HS-27A (cell line): ENCODE measurements at regions not wholly inside any gene's neighbourhood (a gene's known extent, or its start where the extent isn't known, plus 50 kb on each side); places are given as distances from the start of the nearest gene placed in this dataset.
A peak's percentile ranks its signal among the peaks of the same experiment; 100 is the strongest.
"Not testable (repeated sequence)": the region's sequence is repeated elsewhere in the genome, so short reads cannot be mapped to it uniquely, and the experiment has no call there.

ENCODE experiments used
- DNase-seq: peaks from one replicate; pipeline ENCODE4 v3.0.0-alpha.2; 2012; ENCODE audit warnings: low read depth, missing footprints

DNA sequence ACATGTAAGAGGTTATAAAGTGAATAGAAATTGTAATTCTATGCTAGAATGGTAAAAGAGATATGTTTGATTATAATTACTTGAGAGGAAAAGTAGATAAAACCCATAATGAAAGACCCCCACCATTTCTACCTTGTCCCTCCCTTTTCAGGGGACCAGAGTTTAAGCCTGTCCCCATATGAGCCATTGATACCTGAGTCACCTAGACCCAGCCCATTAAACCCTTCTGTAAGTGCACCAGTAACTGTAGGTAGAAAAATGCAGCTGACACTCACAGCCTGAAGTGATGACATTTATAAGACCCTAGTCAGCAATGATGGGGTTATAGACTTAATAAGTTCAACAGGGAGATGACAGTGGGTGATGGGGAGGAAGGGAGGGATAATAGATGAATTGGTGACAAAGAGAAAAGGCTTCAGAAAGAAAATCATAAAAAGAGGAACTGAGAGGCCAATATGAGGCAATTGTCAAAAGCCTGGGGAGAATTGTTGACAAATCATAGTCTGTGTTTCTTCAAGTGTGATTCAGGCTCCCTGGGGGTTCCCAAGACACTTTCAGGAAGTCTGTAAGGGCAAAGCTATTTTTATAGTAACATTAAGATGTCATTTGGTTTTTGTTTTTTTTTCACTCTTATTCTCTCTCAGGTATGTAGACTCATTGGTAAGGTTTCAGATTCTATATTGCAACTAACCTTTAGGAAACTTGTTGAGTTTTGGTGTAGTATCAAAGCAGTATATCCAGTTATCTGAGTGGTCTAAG is 544.2 kb downstream of the SATB2 start:
- DNase-seq: no peak

DNA sequence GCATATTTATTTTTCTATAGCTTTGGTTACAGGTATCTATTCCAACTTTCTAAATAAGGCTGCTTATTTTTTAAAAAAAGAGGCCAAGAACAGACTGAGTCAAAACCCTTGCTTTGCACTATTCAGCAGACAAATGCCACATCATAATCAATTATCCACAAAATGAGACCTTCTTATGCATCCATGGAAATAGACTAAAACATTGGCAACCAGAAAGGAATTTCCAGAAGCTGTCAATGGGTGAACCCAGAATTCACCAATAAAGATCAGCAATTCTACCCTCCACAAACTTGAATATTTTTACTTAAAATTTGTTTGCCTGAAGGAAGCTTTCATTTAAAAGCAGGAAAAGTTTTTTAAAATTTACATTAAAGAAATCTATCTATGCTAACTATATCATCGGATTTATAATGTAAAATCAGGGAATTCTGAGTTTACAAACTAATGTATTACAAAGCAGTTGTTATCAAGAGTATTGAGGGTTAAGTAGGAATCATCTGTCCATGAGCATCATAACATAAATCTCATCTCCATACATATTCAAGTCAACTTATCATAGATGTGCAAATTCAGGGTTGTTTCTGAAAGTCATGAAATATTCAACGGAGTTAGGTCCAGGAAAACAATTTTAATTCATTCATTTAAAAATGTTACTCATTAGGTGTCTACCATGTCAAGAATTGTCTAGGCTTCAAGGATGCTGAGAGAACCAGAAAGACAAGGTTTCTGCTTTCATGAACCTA is 548.0 kb downstream of the SATB2 start:
- DNase-seq: no peak

DNA sequence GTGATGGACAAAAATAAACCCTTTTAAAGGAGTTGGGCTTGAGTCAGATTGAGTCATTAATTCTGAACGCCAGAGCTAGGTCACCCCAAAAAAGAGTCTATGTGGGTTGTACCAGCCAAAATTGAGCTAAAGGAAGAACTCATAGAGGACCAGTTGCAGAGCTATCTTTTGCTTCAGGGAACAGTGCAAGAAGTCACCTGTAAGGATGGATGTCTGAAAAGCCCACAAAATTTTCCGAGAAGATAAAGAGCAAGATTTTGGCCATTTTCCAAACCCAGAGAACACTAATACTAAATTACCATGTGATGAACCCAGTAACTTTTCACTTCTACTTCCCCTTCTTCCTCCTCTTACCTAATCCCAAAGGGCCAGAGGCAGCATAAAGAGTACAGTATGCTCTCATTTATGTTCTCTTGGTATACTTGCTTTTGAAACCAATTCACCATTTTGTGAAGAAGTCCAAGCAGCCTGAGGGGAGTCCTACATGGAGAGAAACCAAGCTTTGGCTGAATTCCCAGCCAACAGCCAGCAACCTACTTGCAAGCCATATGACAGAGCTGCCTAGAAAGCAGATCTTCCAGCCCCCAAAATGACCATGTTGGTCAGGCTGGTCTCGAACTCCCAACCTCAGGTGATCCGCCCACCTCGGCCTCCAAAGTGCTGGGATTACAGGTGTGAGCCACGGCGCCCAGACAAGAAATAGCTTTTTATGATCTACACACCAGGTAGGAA is 551.7 kb downstream of the SATB2 start:
- no peak for DNase-seq

DNA sequence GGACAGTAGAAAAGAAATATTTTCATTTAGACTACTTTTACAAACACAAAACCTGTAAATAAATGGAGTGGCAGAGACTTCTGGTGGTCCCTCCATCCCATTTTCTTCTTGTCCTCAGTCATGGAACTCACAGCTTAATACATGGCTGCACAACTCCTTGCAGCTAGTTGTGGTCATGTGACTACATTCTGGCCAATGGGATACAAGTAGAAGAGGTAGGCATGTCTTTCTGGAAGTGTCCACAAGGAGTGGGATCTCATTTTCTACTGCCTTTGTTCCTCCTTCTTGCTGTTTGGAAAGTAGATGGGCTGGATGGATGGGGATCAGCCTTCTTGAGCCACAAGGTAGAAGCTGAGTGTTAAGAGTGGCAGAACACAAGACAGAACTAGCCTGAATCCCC is 555.8 kb downstream of the SATB2 start:
- no peak for DNase-seq

DNA sequence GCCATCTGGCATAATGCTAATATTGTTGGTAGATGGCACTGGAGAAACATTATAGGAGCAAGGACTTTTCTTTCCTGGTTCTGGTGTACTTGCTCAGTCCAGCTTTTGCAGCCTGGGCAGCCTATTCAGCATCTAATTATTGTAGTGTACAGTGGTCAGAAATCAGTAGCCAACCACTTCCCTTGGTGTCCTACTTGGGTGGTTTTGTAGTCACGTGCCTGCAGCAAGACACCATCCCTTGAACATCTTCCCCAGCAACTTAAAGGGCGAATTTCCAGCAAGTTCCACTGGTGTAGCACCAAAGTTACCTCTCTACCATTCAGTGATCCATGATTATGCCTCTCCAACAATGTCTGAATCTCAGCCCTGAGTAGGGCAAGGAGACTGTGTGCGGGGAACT is 557.6 kb downstream of the SATB2 start:
- no peak for DNase-seq

DNA sequence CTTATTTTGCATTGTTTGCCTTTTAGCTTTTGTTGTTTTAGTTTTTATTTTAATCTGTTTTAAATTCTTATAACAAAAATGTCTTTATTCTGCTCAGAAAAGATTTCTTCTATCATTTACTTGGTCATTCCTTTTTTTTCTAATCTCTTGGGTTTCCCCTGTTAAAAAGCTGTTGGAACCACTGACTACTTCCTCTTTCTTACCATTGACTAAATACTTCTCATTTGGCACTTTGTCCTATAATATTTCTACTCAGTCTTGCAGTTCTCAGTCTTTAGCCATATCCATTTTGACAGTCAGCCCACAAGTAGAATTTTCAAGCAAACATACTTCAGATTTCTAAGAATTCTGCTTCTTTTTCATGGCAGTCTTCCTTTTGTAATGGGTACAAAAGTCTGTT is 567.2 kb downstream of the SATB2 start:
- DNase-seq: no peak

DNA sequence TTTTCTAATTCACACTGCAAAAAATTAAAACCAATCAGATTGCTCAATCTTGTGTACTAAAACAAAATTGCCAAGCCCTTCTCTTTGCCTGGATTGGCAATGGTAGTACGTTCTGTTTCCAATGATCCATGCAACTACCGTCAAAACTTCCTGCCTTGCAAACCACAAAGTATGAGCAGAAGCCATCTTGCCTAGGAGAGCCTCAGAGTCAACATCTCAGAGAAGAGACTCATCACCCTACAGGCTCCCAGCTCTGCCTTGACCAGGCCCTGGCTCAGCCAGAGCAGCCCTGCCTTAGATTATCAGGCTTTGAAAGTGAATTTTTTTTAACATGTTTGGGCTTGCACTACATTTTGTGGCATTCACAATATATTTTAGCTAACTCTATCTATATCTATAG is 574.1 kb downstream of the SATB2 start:
- DNase-seq: no peak

DNA sequence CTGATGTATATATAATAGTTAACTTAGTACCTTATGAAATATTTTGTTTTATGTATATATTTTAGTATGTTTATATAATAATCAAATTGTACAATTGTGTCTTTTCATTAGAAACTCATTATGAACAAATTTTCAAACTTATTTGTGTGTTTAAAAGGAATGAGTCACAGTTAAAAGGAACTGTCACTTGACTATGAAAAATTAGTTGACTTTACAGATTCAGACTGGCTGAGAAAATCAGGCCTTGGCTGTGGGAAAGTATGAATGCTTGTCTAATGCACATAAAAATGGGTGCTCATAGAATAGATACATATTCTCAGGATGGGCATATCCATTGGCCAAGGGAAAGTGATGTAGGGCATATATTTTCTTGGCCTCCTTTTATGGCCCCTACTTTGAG is 576.8 kb downstream of the SATB2 start:
- no peak for DNase-seq

DNA sequence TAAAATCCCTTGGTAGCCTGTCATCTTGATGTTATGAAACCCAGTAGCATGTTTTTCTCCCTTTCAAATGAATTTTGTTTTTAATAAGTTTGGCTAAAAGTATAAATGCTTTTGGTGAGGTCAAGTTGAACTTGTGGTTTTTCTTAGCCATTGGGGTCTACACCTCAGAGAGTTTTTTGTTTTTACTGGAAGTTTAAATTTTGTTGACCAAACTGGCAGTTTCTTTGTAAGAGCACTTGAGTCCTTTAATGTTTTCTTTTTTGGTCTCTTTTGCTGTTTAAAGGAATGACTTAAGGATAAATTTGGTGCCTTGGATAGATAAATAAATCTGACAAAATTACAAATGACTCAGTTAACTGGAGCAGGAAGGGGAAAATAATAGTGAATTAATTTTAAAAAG is 577.3 kb downstream of the SATB2 start:
- DNase-seq: no peak

DNA sequence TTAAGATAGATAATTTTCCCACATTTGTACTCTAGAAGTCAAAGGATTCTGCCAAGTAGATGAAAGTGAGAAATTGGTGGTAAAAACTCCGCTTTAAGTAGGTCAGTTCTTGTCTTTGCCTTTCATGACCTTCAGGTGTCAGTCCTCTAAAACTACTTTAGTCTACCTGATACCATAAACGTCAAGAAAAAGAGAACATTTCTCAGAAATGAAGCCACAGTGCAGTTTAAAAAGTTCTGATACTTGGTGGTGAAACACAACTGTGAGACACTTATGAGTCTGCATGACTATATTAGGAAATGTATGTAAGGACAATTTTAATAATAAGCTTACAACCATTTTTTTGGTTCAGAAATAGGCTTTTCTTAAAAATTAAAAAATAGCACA is 583.3 kb downstream of the SATB2 start:
- DNase-seq: peak; percentile 3

DNA sequence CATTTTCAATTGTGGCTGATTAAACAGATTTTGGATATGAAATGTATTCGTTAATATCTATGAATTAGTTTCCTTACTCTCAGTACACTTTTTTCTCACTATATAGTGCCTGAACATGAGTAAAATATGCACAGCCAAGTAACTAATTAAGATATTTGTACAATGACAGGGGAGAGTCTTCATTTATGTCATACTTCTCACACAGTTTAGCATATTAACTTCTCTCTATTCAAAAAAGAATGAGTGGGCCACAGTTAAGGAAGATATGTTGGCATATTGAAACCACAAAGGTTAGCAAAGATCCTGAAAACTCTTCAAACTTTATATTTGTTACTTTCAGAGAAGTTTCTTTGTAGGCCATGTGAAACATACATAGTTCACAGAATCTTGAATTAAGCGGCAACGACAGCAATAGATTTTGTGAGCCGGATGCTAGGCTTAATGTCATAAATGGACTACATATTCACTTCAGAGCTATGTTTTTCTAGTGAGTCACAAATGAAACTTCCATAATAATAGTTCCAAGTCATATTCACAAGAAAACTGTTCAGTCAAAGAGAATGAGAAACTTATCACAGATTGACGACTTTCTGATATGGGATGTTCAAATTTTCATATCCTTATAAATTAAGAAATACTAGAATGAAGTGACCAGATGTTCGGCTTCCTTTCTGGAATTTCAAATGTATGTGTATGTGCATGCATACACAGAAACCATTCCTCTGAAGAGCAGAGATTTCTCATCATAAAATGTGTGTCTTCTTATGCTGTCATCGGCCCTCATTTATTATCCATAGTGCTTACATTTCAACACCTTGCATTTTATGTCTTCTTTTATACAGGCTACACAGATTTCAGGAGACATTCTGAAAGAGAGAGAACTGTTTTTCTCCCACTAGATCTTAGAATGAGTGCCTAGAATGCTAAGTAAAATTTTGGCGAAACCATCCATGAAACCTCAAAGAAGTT is 584.0 kb downstream of the SATB2 start:
- peak; percentile 33 for DNase-seq

DNA sequence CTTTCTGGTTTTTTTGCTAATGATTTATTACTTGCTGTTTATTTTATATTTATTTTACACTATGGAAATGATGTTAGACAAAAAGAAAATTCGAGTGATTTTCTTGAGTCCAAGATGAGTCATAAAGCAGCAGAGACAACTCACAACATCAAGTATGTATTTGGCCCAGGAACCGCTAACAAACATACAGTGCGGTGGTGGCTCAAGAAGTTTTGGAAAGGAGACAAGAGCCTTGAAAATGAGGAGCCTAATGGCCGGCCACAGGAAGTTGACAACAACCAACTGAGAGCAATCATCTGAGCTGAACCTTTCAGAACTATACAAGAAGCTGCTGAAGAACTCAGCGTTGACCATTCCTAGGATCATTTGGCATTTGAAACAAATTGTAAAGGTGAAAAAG is 594.1 kb downstream of the SATB2 start:
- no peak for DNase-seq

DNA sequence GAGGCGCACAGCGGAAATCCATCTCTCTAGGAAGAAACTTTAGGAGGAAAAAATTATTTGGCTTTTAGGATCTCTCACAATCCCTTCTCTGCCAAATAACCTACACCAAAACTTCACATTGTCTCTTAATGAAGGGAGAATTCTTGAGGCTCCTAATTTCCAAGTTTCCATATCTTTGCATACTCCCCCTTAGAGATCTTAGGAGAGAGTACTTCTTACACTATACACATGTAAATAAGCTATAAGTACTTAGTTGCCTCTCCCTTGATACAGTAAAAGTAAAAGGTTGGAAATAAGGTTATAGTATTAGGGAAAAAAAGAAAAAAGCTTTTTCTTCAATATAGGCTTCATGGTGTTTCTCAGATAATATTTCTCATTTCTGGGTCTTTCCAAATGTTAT is 596.7 kb downstream of the SATB2 start:
- DNase-seq: no peak

DNA sequence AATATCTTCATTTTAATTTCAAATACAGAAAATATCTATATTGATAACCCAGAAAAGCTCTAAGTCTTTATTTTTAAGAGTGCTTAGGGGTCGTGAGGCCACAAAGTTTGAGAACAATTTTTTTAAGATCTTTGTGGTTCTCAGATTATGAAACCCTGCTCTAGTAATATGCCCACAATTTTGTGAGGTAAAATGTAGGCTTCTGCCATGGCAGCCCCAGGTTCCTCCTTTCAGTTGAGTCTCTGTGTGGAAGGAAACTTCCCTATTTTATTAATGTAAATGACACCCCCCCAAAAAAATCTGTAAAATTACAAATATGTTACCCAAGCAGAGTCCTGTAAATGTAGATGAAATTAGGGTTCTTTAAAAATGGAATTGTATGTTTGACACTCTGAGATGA is 600.5 kb downstream of the SATB2 start:
- DNase-seq: no peak

DNA sequence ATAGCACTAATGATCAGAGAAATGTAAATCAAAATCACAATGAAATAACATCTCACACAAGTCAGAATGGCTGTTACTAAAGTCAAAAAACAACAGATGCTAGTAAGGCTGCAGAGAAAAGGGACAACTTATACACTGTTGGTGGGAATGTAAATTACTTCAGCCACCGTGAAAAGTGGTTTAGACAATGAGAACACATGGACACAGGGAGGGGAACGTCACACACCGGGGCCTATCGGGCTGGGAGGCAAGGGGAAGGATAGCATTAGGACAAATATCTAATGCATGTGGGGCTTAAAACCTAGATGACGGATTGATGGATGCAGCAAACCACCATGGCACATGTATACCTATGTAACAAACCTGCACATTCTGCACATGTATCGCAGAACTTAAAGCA is 602.0 kb downstream of the SATB2 start:
- not testable (repeated sequence) for DNase-seq

DNA sequence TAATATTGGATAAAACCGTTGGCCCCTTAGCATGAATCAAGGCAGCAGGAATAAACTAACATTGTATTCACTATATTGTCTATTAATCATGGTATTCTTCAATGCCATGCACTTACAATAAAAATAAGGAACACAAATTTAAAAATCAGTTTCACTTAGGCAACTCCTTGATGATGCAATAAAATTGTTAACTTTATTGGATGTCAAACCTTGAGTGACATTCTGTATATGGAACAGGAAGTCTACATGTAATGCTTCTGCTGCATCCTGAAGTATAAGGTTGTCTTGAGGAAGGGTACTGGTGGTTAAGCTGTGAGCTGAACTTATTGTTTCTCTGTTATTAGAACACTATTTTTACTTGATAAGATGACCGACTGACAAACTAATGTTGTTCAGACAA is 605.5 kb downstream of the SATB2 start:
- no peak for DNase-seq

DNA sequence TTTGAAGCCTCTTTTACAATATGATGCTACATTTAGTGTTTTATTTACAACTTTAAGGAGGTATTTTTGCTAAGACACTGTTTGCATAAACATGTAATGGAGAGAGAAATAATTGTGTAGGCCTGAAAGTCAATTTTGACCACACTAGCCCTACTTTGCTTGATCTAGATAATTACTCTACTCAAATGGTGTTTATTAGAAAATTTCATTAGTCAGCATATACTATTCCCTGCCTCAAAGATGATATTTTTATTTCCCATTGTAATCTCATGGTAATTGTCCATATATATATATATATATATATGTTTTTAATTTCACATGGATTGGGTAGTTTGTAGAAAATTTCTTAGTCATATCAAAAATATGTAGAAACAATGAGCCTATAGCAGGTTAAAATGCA is 632.2 kb downstream of the SATB2 start:
- no peak for DNase-seq

DNA sequence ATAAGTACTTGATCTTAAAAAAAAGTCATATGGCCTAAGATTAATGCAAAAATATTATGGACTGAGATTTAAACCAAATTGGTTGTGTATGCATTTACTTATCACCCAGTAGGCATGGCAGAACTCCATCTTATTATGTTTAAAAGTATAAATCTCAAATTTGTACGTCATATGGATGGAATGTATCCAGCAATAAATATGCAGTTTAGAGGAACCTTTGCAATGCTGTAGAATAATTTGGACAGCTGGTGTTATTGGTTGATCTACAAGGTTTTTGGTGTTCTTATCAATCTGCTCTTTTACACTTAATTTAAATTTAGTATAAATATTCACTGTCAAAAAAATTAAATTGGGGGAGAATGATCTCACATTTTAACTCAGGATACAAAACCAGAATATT is 640.2 kb downstream of the SATB2 start:
- no peak for DNase-seq

DNA sequence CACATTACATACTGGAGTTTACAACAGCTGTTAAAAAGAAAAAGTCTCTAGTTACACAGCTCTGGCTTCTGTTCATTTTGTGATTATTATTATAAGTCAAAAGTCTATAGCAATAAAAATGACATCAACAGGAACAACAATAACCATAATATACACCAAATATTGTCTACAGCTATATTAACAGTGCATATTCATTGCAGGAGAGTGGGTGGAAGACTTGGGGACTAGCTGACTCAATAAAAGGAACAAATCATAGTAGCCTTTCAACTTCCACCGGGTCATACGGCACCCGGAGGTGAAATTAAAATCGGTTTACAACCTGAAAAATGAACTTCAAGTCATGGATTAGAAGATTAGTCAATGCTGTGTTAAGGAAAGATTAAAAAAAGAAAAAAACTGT is 642.1 kb downstream of the SATB2 start:
- DNase-seq: no peak

DNA sequence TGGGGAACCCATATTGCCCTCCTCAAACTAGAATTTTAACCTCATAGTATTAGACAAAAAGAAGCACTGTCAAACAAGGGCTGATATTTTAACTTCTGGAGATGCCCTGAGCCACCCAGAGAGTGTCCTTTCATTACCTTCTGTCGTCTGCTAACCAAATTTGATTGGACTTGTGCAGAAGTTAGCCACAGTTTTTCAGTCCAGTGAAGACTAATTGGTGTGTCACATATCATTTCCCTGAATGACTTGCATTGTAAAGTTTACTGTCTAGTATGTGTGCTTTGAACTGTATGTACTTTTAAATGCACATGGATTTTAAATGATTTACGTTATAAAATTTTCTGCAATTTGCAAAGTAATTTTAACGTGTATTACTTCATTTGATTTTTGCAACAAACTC is 646.5 kb downstream of the SATB2 start:
- no peak for DNase-seq

DNA sequence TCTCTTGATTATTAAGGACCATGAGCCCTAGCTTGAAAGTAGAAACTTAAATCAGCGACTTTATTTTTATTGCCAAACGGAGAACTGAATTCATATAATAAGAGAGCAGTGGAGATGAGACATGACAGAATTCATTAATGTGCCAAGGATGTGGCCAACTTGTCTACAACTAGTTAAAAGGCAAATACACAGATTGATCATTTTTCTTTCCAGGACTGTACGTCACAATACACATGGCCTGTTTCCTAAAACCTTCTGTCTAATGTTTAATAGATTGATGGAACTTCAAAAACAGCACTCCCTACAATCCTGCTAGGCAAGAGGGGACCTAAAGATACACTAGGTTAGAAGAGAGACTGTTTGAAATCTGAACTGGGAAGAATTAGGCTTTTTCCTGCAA is 647.8 kb downstream of the SATB2 start:
- no peak for DNase-seq

DNA sequence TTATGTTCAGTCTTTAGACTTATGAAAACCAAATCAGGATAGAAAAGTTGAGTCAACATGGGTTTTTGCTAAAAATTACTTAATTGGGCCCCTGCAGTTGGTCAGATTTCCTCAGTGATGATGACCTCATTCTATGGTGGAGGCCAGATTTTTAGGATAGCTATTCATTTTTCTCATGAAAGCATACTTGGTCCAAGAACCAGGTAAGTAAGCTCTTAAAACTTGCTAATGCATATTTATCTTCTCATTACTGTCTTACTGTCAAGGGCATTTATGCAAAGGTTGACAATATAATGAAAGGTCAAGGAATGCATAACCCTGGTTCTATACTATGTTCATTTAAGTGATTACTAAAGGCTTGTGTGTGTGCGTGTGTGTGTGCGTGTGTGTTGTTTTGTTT is 650.6 kb downstream of the SATB2 start:
- peak; percentile 0 for DNase-seq
